Putamen (tissue), 1 donor: ENCODE measurements at regions not wholly inside any gene's neighbourhood (a gene's known extent, or its start where the extent isn't known, plus 50 kb on each side); places are given as distances from the start of the nearest gene placed in this dataset.
"Not testable (repeated sequence)": the region's sequence is repeated elsewhere in the genome, so short reads cannot be mapped to it uniquely, and the experiment has no call there.

ENCODE experiments used
- DNase-seq: peaks from one replicate; pipeline ENCODE4 v3.0.0-alpha.2; 2016; ENCODE audit warnings: low spot score

DNA sequence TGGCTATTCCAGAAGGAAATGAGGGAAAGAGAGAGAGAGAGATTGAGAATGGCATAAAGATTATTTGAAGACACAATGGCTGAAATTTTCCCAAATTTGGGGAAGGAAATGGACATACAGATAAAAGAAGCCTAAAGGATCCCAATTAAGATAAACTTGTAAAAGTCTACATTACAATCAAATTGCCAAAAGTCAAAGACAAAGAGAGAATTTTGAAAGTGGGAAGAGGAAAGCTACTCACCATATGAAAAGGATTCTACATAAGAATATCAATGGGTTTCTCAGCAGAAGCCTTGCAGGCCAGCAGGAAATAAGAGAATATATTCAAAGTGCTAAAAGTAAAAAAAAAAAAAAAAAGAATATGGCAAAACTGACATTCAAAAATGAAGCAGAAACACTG lies 233.0 kb upstream of the NFIA start:
- no peak for DNase-seq

GRCh38 chr1:60848583-60849188 lies 233.7 kb upstream of the NFIA start:
- DNase-seq, result no peak

- DNase-seq, result no peak
Observed at GRCh38 chr1:60847855-60848582, 234.3 kb upstream of the NFIA start.

DNA sequence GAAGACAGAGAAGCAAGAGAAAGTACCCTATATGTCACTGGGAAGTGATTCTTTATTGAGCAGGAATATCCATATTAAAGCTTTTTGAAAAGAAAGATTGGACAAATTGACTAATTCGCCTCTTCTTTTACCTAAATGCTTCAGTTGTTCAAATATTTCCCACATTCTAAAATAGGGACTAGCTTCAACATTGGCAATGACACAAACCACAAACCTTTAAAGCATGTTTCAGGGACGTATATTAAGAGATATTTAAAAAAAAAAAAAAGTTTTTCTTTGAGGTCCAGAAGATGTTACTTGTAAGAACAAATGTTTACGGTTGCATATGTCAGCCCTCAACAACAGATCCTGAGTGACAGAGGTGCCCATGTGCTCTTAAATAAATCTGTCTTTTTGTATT lies 235.0 kb upstream of the NFIA start:
- no peak for DNase-seq

DNA sequence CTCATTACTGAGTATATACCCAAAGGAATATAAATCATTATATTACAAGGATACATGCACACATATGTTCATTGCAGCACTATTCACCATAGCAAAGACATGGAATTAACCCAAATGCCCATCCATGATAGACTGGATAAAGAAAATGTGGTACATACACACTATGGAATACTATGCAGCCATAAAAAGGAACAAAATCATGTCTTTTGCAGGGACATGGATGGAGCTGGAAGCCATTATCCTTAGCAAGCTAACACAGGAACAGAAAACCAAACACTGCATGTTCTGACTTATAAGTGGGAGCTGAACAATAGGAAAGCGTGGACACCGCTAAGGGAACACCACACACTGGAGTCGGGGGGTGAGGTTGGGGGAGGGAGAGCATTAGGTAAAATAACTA lies 236.7 kb upstream of the NFIA start:
- not testable (repeated sequence) for DNase-seq

DNA sequence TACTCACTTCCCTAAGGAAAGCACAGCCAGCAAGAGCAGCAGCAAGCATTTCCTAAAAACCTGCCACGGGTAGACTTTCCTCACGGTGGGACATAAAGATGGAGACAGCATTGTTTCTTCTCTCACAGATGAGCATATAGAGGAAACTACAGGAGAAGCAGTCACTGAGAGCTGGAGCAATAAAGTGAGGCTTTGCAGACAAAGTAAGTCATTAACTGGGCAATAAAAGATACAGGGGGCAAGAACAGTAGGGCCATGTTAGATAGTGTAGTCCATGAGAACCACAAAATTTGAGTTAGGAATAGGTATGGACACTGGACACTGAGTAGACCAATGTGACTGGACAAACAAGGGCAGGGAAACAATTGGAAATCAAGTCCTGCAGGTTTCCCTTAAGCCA lies 240.1 kb upstream of the NFIA start:
- no peak for DNase-seq

DNA sequence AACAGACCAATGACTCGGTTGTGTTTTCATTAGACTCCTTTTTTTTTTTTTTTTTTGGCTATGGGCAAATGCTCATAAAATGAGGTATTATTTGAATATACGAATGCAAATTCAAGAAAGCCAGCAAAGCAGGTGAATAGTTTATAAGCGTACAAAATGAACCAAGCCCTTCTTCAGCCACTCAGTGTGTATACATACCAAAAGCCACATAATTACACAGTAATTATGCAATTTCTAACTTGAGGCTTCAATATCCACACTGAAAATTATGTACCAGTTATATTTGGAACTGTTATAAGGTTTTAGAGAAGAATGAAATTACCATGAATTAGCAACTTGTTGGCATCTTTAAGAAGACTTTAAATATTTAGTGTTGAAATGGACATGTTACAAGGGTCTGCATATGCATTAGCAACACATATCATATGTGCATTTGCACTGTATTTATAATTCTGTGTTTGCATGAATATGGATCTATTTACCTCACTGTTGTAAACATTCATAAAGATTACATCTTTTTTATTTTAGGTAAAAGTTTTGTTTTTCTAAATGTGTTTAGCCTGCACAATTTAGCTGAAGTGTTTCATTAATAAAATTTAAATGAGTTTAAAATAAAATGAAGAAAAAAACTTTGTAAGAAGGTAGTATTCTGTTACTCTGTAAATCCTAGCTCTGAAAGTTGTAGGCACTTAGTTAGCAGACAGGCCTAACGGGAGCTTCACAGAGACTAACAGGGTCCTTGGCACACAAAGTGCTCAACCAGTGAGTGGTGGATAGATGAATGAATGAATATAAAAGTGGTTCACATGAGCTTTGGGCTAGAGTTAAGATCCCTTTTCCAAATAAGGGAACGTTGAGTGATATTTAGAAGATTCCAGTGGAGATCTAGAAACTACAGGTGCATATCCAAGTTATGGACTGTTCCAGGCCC lies 241.0 kb upstream of the NFIA start:
- no peak for DNase-seq

DNA sequence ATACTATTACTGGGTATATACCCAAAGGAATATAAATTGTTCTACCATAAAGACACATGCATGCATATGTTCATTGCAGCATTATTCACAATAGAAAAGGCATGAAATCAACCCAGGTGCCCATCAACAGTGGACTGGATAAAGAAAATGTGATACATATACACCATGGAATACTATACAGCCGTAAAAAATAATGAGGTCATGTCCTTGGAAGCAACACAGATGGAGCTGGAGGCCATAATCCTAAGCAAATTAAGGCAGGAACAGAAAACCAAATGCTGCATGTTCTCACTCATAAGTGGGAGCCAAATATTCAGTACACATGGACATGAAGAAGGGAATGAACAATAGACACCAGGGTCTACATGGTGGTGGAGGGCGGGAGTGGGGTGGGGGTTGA lies 241.9 kb upstream of the NFIA start:
- not testable (repeated sequence) for DNase-seq

GRCh38 chr1:60835649-60836048 lies 246.7 kb upstream of the NFIA start:
- no peak for DNase-seq

- DNase-seq, result no peak
Observed at GRCh38 chr1:60833173-60833572, 249.2 kb upstream of the NFIA start.

- no peak for DNase-seq
Observed at GRCh38 chr1:60832367-60832766, 250.0 kb upstream of the NFIA start.

DNA sequence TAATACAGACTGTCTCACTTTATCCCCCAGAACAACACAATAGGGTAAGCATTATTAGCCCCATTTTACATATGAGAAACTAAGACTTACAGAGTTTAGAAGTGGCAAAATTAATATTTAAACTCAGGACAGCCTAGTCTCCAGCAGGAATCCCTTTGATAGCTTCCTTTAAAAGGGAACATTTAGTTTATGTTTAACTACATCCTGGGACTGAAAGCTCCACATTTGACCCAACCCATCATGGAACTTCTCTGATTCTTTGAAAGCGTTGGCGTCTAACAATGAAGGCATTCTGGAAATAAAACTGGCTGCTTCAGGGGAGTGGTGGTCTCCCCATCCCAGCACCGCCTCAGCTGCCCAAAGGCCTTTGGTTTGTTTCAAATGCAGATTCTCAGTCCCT lies 250.6 kb upstream of the NFIA start:
- no peak for DNase-seq

- DNase-seq, result no peak
Observed at GRCh38 chr1:60828944-60829343, 253.4 kb upstream of the NFIA start.

GRCh38 chr1:60826320-60827094 lies 255.9 kb upstream of the NFIA start:
- no peak for DNase-seq

GRCh38 chr1:60825593-60825992 lies 256.8 kb upstream of the NFIA start:
- DNase-seq, result no peak

GRCh38 chr1:60823151-60823550 lies 259.2 kb upstream of the NFIA start:
- DNase-seq, result no peak

- DNase-seq, result no peak
Observed at GRCh38 chr1:60822252-60822651, 260.1 kb upstream of the NFIA start.

DNA sequence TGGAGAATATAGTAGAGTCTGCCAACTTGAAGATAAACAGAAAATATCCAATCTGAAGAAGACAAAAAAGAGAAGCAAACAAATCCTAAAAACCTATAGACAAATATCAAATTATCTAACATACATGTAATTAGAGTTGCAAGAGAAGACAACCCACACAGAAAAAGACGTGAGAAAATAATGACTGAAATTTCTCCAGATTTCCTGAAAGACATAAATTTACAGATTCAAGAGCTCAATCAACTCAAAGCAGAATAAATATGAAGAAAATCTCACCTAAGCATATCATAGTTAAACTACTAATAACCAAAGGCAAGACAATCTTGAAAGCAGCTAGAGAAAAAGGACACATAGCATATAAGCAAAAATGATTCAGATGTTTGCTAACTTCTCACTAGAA lies 261.2 kb upstream of the NFIA start:
- no peak for DNase-seq

DNA sequence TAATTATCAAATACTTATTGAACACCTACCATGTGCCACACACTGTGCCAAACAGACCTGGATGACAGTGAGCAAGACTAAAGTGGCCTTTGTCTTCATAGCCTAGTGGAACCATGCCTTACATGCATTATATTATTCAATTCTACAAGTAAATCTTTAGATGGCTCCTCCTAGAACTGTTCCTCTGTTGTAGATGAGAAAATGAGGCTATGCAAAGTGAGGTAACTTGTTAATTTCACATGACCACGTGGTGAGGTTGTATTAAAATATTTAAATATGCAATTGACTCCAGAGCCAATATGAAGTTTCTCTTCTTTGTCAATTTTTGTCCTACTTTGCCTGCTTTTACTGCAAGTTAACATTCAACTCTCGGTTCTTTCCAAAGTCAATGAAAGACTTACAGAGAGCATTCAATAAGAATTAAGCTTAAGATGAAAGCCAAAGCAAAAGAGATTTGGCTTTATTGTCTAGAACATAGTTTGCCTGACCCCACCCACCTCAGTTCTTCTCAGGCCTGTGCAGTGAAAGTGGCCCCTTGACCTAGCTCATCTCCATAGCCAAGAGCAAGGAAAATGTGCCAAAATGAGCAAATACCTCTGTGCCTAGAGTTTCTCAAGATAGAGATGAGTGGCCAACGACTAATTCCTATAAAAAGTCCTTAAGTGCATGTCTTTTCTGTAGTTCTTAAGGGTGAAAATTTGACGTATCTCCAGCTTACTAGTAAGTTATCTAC lies 263.2 kb upstream of the NFIA start:
- no peak for DNase-seq

DNA sequence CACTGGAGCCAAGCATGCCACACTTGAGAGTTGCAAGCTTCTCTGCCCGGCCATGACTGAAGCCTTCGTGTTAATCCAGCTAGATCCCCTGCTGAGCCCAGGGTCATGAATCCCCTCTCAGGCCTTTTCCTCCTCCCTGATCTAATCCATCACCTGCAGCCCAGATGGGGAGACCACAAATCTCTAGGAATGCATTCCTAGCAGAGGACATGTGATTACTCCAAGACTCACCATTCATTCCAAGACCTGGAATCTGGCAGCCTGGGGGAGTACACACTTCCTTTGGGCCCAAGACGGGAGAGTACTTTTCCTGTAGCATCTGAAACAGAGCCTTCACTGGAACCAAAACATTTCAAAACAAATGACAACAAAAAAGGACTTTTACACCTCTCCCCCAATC lies 269.3 kb upstream of the NFIA start:
- no peak for DNase-seq

GRCh38 chr1:60809204-60809980 lies 273.0 kb upstream of the NFIA start:
- no peak for DNase-seq
